Loucy (cell line): ENCODE measurements at regions not wholly inside any gene's neighbourhood (a gene's known extent, or its start where the extent isn't known, plus 50 kb on each side); places are given as distances from the start of the nearest gene placed in this dataset.

Experiments
- H2AFZ ChIP-seq: fragments of 200-600 bp; sonication (generic); 2 replicates; pipeline ENCODE4 v1.6.0; 2016; ENCODE audit warnings: antibody characterized with exemption, mild to moderate bottlenecking, low read length, moderate library complexity
- H3F3A ChIP-seq: fragments of 200-600 bp; 2 replicates; pipeline ENCODE4 v1.6.0; 2016; ENCODE audit warnings: antibody characterized with exemption, low read depth, mild to moderate bottlenecking
- H3K27me3 ChIP-seq: fragments of 200-600 bp; sonication (generic); 2 replicates; pipeline ENCODE4 v1.6.1; 2014; ENCODE audit warnings: low read length, mild to moderate bottlenecking; ENCODE audit not compliant: insufficient read depth, poor library complexity, severe bottlenecking
- H3K36me3 ChIP-seq: fragments of 200-600 bp; sonication (generic); 2 replicates; pipeline ENCODE4 v1.6.1; 2016; ENCODE audit warnings: low read length; ENCODE audit not compliant: insufficient read depth
- H3K4me1 ChIP-seq: fragments of 200-600 bp; sonication (generic); 2 replicates; pipeline ENCODE4 v1.5.1; 2014; ENCODE audit warnings: low read length, mild to moderate bottlenecking; ENCODE audit not compliant: insufficient read depth, poor library complexity, severe bottlenecking
- H3K4me2 ChIP-seq: fragments of 200-600 bp; sonication (generic); 2 replicates; pipeline ENCODE4 v1.6.0; 2014; ENCODE audit warnings: antibody characterized with exemption, low read length, low read depth, mild to moderate bottlenecking; ENCODE audit not compliant: poor library complexity, severe bottlenecking
- H3K4me3 ChIP-seq: fragments of 200-600 bp; sonication (generic); 2 replicates; pipeline ENCODE4 v1.5.1; 2014; ENCODE audit warnings: low read length, mild to moderate bottlenecking, mixed read lengths; ENCODE audit not compliant: poor library complexity, severe bottlenecking
- H3K79me2 ChIP-seq: fragments of 200-600 bp; sonication (generic); 2 replicates; pipeline ENCODE4 v1.6.1; 2014; ENCODE audit warnings: low read length; ENCODE audit not compliant: insufficient read depth
- H3K9ac ChIP-seq: fragments of 200-600 bp; sonication (generic); 2 replicates; pipeline ENCODE4 v1.6.0; 2014; ENCODE audit warnings: mild to moderate bottlenecking, low read depth, low read length, moderate library complexity; ENCODE audit not compliant: poor library complexity, severe bottlenecking
- H3K9me2 ChIP-seq: fragments of 200-600 bp; sonication (generic); replicated peaks from 2 replicates; pipeline ENCODE4 v1.6.1; 2016; ENCODE audit warnings: low read depth, low read length, mixed read lengths
- H3K9me3 ChIP-seq: fragments of 200-600 bp; sonication (generic); 2 replicates; pipeline ENCODE4 v1.6.1; 2014; ENCODE audit warnings: mild to moderate bottlenecking, antibody characterized with exemption, low read length, low read depth; ENCODE audit not compliant: insufficient read depth
- H4K20me1 ChIP-seq: fragments of 200-600 bp; sonication (generic); 2 replicates; pipeline ENCODE4 v1.6.0; 2014; ENCODE audit warnings: antibody characterized with exemption, low read length, mild to moderate bottlenecking; ENCODE audit not compliant: insufficient read depth, poor library complexity, severe bottlenecking
- EZH2phosphoT487 ChIP-seq: fragments of 200-600 bp; IDR thresholded peaks from 2 replicates; pipeline ENCODE4 v1.6.1; 2018; ENCODE audit warnings: antibody characterized with exemption, mild to moderate bottlenecking, moderate library complexity, borderline replicate concordance
- TF ChIP-seq, protein P1 (sequence below): fragments of 200-600 bp; sonication (generic); conservative IDR thresholded peaks from 2 replicates; pipeline ENCODE4 v1.5.1; 2014; ENCODE audit warnings: mild to moderate bottlenecking, antibody characterized with exemption, low read length

- no peak overlapping the region for H3K4me2 ChIP-seq
- H3K9me3 ChIP-seq = no peaks in the 10 kb centered on the region
- no peaks in the 10 kb centered on the region for H3K4me1 ChIP-seq
- no peaks in the 10 kb centered on the region for H4K20me1 ChIP-seq
- H3K9me2 ChIP-seq = no peaks in the 10 kb centered on the region
- no peaks in the 10 kb centered on the region for H3K79me2 ChIP-seq
- no peak overlapping the region for H2AFZ ChIP-seq
- no peaks in the 10 kb centered on the region for H3K36me3 ChIP-seq
- H3K27me3 ChIP-seq = no peaks in the 10 kb centered on the region
- H3F3A ChIP-seq = no peaks in the 10 kb centered on the region
- no peak overlapping the region for H3K4me3 ChIP-seq
- no peak overlapping the region for H3K9ac ChIP-seq
- TF ChIP-seq, protein P1, sequence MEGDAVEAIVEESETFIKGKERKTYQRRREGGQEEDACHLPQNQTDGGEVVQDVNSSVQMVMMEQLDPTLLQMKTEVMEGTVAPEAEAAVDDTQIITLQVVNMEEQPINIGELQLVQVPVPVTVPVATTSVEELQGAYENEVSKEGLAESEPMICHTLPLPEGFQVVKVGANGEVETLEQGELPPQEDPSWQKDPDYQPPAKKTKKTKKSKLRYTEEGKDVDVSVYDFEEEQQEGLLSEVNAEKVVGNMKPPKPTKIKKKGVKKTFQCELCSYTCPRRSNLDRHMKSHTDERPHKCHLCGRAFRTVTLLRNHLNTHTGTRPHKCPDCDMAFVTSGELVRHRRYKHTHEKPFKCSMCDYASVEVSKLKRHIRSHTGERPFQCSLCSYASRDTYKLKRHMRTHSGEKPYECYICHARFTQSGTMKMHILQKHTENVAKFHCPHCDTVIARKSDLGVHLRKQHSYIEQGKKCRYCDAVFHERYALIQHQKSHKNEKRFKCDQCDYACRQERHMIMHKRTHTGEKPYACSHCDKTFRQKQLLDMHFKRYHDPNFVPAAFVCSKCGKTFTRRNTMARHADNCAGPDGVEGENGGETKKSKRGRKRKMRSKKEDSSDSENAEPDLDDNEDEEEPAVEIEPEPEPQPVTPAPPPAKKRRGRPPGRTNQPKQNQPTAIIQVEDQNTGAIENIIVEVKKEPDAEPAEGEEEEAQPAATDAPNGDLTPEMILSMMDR = no peak
- no peak for TF ChIP-seq EZH2phosphoT487
Observed at GRCh38 chr4:83723609-83724008, 187.7 kb downstream of the GPAT3 start.

- no peaks in the 10 kb centered on the region for H3K9me2 ChIP-seq
- no peaks in the 10 kb centered on the region for H3K36me3 ChIP-seq
- H3K4me2 ChIP-seq = no peak overlapping the region
- TF ChIP-seq, protein P1 = no peak
- TF ChIP-seq EZH2phosphoT487 = no peak
- no peak overlapping the region for H3K4me3 ChIP-seq
- H3K9ac ChIP-seq = no peak overlapping the region
- no peaks in the 10 kb centered on the region for H3F3A ChIP-seq
- H3K4me1 ChIP-seq = no peaks in the 10 kb centered on the region
- no peaks in the 10 kb centered on the region for H3K9me3 ChIP-seq
- H2AFZ ChIP-seq = no peak overlapping the region
- H3K79me2 ChIP-seq = no peaks in the 10 kb centered on the region
- H4K20me1 ChIP-seq = no peaks in the 10 kb centered on the region
- H3K27me3 ChIP-seq = no peaks in the 10 kb centered on the region
Observed at GRCh38 chr4:83722730-83723269, 186.9 kb downstream of the GPAT3 start.

- H3K79me2 ChIP-seq = no peaks in the 10 kb centered on the region
- no peaks in the 10 kb centered on the region for H3K27me3 ChIP-seq
- H3K9me3 ChIP-seq = no peaks in the 10 kb centered on the region
- H3K9ac ChIP-seq = no peak overlapping the region
- no peak overlapping the region for H3K4me3 ChIP-seq
- H2AFZ ChIP-seq = no peak overlapping the region
- no peak overlapping the region for H3K4me2 ChIP-seq
- no peaks in the 10 kb centered on the region for H3K9me2 ChIP-seq
- no peak for TF ChIP-seq EZH2phosphoT487
- TF ChIP-seq, protein P1 = no peak
- H4K20me1 ChIP-seq = no peaks in the 10 kb centered on the region
- H3F3A ChIP-seq = no peaks in the 10 kb centered on the region
- H3K4me1 ChIP-seq = no peaks in the 10 kb centered on the region
- no peaks in the 10 kb centered on the region for H3K36me3 ChIP-seq
Observed at GRCh38 chr4:83716874-83717273, 181.0 kb downstream of the GPAT3 start.
